Loucy (cell line): ENCODE measurements at regions not wholly inside any gene's neighbourhood (a gene's known extent, or its start where the extent isn't known, plus 50 kb on each side); places are given as distances from the start of the nearest gene placed in this dataset.

Experiments
- H2AFZ ChIP-seq: fragments of 200-600 bp; sonication (generic); 2 replicates; pipeline ENCODE4 v1.6.0; 2016; ENCODE audit warnings: antibody characterized with exemption, mild to moderate bottlenecking, low read length, moderate library complexity
- H3F3A ChIP-seq: fragments of 200-600 bp; 2 replicates; pipeline ENCODE4 v1.6.0; 2016; ENCODE audit warnings: antibody characterized with exemption, low read depth, mild to moderate bottlenecking
- H3K27me3 ChIP-seq: fragments of 200-600 bp; sonication (generic); 2 replicates; pipeline ENCODE4 v1.6.1; 2014; ENCODE audit warnings: low read length, mild to moderate bottlenecking; ENCODE audit not compliant: insufficient read depth, poor library complexity, severe bottlenecking
- H3K36me3 ChIP-seq: fragments of 200-600 bp; sonication (generic); 2 replicates; pipeline ENCODE4 v1.6.1; 2016; ENCODE audit warnings: low read length; ENCODE audit not compliant: insufficient read depth
- H3K4me1 ChIP-seq: fragments of 200-600 bp; sonication (generic); 2 replicates; pipeline ENCODE4 v1.5.1; 2014; ENCODE audit warnings: low read length, mild to moderate bottlenecking; ENCODE audit not compliant: insufficient read depth, poor library complexity, severe bottlenecking
- H3K4me2 ChIP-seq: fragments of 200-600 bp; sonication (generic); 2 replicates; pipeline ENCODE4 v1.6.0; 2014; ENCODE audit warnings: antibody characterized with exemption, low read length, low read depth, mild to moderate bottlenecking; ENCODE audit not compliant: poor library complexity, severe bottlenecking
- H3K4me3 ChIP-seq: fragments of 200-600 bp; sonication (generic); 2 replicates; pipeline ENCODE4 v1.5.1; 2014; ENCODE audit warnings: low read length, mild to moderate bottlenecking, mixed read lengths; ENCODE audit not compliant: poor library complexity, severe bottlenecking
- H3K79me2 ChIP-seq: fragments of 200-600 bp; sonication (generic); 2 replicates; pipeline ENCODE4 v1.6.1; 2014; ENCODE audit warnings: low read length; ENCODE audit not compliant: insufficient read depth
- H3K9ac ChIP-seq: fragments of 200-600 bp; sonication (generic); 2 replicates; pipeline ENCODE4 v1.6.0; 2014; ENCODE audit warnings: mild to moderate bottlenecking, low read depth, low read length, moderate library complexity; ENCODE audit not compliant: poor library complexity, severe bottlenecking
- H3K9me2 ChIP-seq: fragments of 200-600 bp; sonication (generic); replicated peaks from 2 replicates; pipeline ENCODE4 v1.6.1; 2016; ENCODE audit warnings: low read depth, low read length, mixed read lengths
- H3K9me3 ChIP-seq: fragments of 200-600 bp; sonication (generic); 2 replicates; pipeline ENCODE4 v1.6.1; 2014; ENCODE audit warnings: mild to moderate bottlenecking, antibody characterized with exemption, low read length, low read depth; ENCODE audit not compliant: insufficient read depth
- H4K20me1 ChIP-seq: fragments of 200-600 bp; sonication (generic); 2 replicates; pipeline ENCODE4 v1.6.0; 2014; ENCODE audit warnings: antibody characterized with exemption, low read length, mild to moderate bottlenecking; ENCODE audit not compliant: insufficient read depth, poor library complexity, severe bottlenecking
- CTCF ChIP-seq: fragments of 200-600 bp; sonication (generic); conservative IDR thresholded peaks from 2 replicates; pipeline ENCODE4 v1.5.1; 2014; ENCODE audit warnings: mild to moderate bottlenecking, antibody characterized with exemption, low read length
- EZH2phosphoT487 ChIP-seq: fragments of 200-600 bp; IDR thresholded peaks from 2 replicates; pipeline ENCODE4 v1.6.1; 2018; ENCODE audit warnings: antibody characterized with exemption, mild to moderate bottlenecking, moderate library complexity, borderline replicate concordance

GRCh38 chr1:34270181-34270580 lies 93.5 kb downstream of the C1orf94 start:
- Histone ChIP-seq H3K4me1 (no peaks in the 10 kb centered on the region), H3K4me3 (no peak overlapping the region), H2AFZ (no peak overlapping the region), H3K9me2 (no peaks in the 10 kb centered on the region), H3F3A (no peaks in the 10 kb centered on the region), H3K9me3 (no peaks in the 10 kb centered on the region), H3K9ac (no peak overlapping the region), H3K36me3 (no peaks in the 10 kb centered on the region), H3K79me2 (no peaks in the 10 kb centered on the region), H3K27me3 (no peaks in the 10 kb centered on the region), H4K20me1 (no peaks in the 10 kb centered on the region), H3K4me2 (no peak overlapping the region)
- TF ChIP-seq EZH2phosphoT487 = no peak
- no peak for TF ChIP-seq CTCF

GRCh38 chr1:34272152-34272551 lies 95.4 kb downstream of the C1orf94 start:
- Histone ChIP-seq H3K9me2 (no peaks in the 10 kb centered on the region), H2AFZ (no peak overlapping the region)

GRCh38 chr1:34275150-34275549 lies 98.4 kb downstream of the C1orf94 start:
- Histone ChIP-seq H2AFZ (no peak overlapping the region), H4K20me1 (no peaks in the 10 kb centered on the region), H3K27me3 (no peaks in the 10 kb centered on the region), H3K9ac (no peak overlapping the region), H3K9me2 (no peaks in the 10 kb centered on the region), H3K9me3 (peaks cover 3% of the 10 kb centered on the region; the same call in 1 of the 2 replicates), H3K79me2 (no peaks in the 10 kb centered on the region), H3K36me3 (no peaks in the 10 kb centered on the region), H3K4me2 (no peak overlapping the region), H3K4me1 (no peaks in the 10 kb centered on the region), H3K4me3 (no peak overlapping the region), H3F3A (no peaks in the 10 kb centered on the region)
- TF ChIP-seq EZH2phosphoT487 = no peak
- TF ChIP-seq CTCF = no peak

More at GRCh38 chr1:34272152-34272551, 95.4 kb downstream of the C1orf94 start:
- Histone ChIP-seq H3K36me3 (no peaks in the 10 kb centered on the region), H3K27me3 (no peaks in the 10 kb centered on the region), H3K4me1 (no peaks in the 10 kb centered on the region), H3F3A (no peaks in the 10 kb centered on the region), H3K4me2 (no peak overlapping the region), H3K9me3 (peaks cover 3% of the 10 kb centered on the region; the same call in 1 of the 2 replicates), H4K20me1 (no peaks in the 10 kb centered on the region), H3K4me3 (no peak overlapping the region), H3K9ac (no peak overlapping the region), H3K79me2 (no peaks in the 10 kb centered on the region)
- TF ChIP-seq EZH2phosphoT487 (no peak), CTCF (no peak)
